ENCODE measurements at regions not wholly inside any gene's neighbourhood (a gene's known extent, or its start where the extent isn't known, plus 50 kb on each side); places are given as distances from the start of the nearest gene placed in this dataset.

DNA sequence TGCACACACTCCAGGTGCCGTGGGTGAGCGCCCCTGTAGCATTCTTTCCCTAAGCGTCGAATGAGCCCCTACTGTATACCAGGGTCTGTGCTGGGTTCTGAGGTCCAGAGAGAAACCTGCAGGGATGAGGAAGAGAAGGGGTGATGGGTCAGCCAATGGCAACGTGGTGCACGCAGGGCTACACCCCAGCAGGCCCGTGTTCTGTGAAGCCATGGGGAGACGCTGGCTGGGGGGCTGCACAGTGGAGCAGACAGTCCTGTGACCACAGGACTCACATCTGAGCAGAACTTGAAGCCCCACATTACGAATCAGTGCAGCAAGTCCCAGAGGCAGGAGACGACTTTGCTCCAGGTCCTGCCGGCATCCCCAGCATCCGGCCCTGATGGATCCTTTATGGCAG, 1481.4 kb downstream of the BRD1 start:
- intact Hi-C loops (cut with DNase I) = no loop called here
- Histone ChIP-seq H3K27me3 (peaks cover 0 to 49% (median 0%) of the 10 kb centered on the region in 4 donors), H3K36me3 (no peaks in the 10 kb centered on the region), H3K4me3 (no peak overlapping the region), H3K4me1 (no peaks in the 10 kb centered on the region), H3K27ac (no peak overlapping the region), H3K9me3 (no peaks in the 10 kb centered on the region)
- DNase-seq = no peak
- TF ChIP-seq, protein P1, sequence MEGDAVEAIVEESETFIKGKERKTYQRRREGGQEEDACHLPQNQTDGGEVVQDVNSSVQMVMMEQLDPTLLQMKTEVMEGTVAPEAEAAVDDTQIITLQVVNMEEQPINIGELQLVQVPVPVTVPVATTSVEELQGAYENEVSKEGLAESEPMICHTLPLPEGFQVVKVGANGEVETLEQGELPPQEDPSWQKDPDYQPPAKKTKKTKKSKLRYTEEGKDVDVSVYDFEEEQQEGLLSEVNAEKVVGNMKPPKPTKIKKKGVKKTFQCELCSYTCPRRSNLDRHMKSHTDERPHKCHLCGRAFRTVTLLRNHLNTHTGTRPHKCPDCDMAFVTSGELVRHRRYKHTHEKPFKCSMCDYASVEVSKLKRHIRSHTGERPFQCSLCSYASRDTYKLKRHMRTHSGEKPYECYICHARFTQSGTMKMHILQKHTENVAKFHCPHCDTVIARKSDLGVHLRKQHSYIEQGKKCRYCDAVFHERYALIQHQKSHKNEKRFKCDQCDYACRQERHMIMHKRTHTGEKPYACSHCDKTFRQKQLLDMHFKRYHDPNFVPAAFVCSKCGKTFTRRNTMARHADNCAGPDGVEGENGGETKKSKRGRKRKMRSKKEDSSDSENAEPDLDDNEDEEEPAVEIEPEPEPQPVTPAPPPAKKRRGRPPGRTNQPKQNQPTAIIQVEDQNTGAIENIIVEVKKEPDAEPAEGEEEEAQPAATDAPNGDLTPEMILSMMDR (IDR thresholded peaks at IDR 0.05) = no peak
- TF ChIP-seq POLR2A (IDR thresholded peaks at IDR 0.05) = no peak
- WGBS, 2 donors = 74 to 80% methylated on average over 9 of the region's 12 CpGs

DNA sequence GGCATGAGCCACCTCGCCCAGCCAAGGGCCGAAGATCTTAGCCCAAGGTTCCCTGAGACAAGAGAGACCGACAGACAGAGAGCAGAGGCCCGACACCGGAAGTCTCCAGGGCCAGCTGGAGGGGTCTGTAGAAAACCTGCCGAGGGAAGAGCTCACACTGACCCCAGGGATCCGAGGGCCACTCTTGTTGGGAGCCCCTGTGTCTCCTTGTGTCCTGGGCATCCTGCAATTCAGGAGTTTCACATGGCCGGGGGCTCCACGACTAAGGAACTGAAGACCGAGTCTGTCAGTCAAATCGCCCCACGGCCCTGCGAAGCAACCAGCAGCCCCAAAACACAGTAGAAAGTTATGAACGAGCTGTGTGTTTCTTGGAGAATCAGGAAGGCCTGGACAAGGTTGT, 1482.0 kb downstream of the BRD1 start:
- 61 to 86% methylated on average over 4 to 7 of the region's 14 CpGs for WGBS, 2 donors
- peaks cover 0 to 51% (median 0%) of the 10 kb centered on the region in 4 donors for H3K27me3 ChIP-seq
- TF ChIP-seq POLR2A (IDR thresholded peaks at IDR 0.05) = no peak

DNA sequence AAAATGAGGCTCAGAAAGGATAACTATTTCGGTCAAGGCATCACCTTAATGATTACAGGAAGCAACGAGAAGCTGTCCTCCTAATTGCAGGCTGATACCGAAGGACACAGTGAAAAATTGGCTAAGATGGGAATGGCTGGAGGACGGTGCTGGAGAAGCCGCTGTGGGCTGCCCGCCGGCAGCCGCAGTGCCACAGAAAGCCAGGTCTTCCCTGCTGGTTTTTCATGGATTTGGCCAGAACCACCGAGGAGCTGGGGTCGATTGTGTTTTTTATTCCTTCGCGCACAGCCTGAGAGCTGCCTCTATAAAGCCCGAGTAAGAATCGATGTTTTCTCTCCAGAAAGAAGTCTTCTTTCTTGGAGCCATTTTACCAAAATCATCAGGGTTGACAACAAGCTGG, 1484.2 kb downstream of the BRD1 start:
- no peak for TF ChIP-seq POLR2A (IDR thresholded peaks at IDR 0.05)
- TF ChIP-seq, protein P1 (IDR thresholded peaks at IDR 0.05) = no peak
- WGBS, 2 donors = 69 to 84% methylated on average over 13 to 14 of the region's 14 CpGs
- H3K27ac ChIP-seq = no peak overlapping the region
- H3K9me3 ChIP-seq = no peaks in the 10 kb centered on the region
- H3K4me3 ChIP-seq = no peak overlapping the region
- peaks cover 0 to 56% (median 0%) of the 10 kb centered on the region in 4 donors for H3K27me3 ChIP-seq
- intact Hi-C loops (cut with DNase I) = no loop called here
- H3K4me1 ChIP-seq = no peaks in the 10 kb centered on the region
- no peak for DNase-seq
- H3K36me3 ChIP-seq = no peaks in the 10 kb centered on the region

More for the DNA sequence above, 1482.0 kb downstream of the BRD1 start:
- no peak for DNase-seq
- Histone ChIP-seq H3K27ac (no peak overlapping the region), H3K36me3 (no peaks in the 10 kb centered on the region), H3K4me1 (no peaks in the 10 kb centered on the region), H3K9me3 (no peaks in the 10 kb centered on the region), H3K4me3 (no peak overlapping the region)
- intact Hi-C loops (cut with DNase I) = no loop called here

DNA sequence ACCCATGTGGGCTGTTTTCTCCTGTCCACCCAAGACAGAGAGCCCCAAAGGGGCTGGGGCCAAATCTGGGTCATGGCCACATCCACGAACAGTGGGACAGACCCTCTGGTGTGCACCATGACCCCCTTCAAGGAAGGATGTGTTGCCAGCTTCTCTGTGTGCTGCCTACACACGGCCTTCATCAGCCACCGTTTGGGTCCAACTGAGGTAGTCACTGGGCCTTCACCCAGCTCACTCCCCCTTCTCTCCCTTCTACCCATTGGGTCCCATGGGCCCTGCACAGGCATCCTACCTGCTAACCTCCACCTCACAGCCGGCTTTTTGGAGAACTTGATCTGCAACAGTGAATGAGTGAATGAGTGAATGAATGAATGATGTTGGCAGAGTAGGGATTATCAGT, 1484.9 kb downstream of the BRD1 start:
- DNase-seq = no peak
- intact Hi-C loops (cut with DNase I) = no loop called here
- TF ChIP-seq, protein P1 (IDR thresholded peaks at IDR 0.05) = no peak
- TF ChIP-seq POLR2A (IDR thresholded peaks at IDR 0.05) = no peak
- no peak overlapping the region for H3K27ac ChIP-seq
- no peaks in the 10 kb centered on the region for H3K4me1 ChIP-seq
- peaks cover 0 to 54% (median 0%) of the 10 kb centered on the region in 4 donors for H3K27me3 ChIP-seq
- 65 to 78% methylated on average over 2 to 4 of the region's 4 CpGs for WGBS, 2 donors
- no peaks in the 10 kb centered on the region for H3K9me3 ChIP-seq
- H3K4me3 ChIP-seq = no peak overlapping the region
- H3K36me3 ChIP-seq = no peaks in the 10 kb centered on the region

DNA sequence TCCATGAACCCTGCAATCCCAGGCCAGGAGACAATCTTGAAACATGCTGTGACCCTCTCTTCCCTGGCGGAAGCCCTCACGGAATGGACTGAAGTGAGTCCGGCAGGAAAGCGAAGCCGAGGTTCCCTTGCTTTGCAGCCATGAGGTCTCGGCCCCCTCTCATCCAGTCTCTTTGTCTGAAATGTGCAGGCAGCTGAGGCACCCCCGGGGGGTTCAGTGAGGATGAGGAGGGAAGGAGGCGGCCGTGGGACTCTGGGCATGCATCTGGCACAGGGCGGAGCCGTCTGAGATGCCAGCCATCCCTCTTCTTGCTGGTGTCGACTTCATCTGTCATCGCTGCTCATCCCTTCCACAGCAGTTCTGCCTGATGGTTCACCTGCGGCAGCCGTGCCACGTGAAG, 1485.7 kb downstream of the BRD1 start:
- Histone ChIP-seq H3K27ac (no peak overlapping the region), H3K27me3 (peaks cover 0 to 50% (median 0%) of the 10 kb centered on the region in 4 donors), H3K9me3 (no peaks in the 10 kb centered on the region), H3K4me1 (no peaks in the 10 kb centered on the region), H3K36me3 (no peaks in the 10 kb centered on the region), H3K4me3 (no peak overlapping the region)
- no peak for DNase-seq
- 65% methylated on average over 10 to 16 of the region's 16 CpGs for WGBS, 2 donors
- intact Hi-C loops (cut with DNase I) = no loop called here
- no peak for TF ChIP-seq POLR2A (IDR thresholded peaks at IDR 0.05)
- TF ChIP-seq, protein P1 (IDR thresholded peaks at IDR 0.05) = no peak

All from esophagus squamous epithelium (tissue), 5 donors.